GM13976 (cell line): ENCODE measurements at regions not wholly inside any gene's neighbourhood (a gene's known extent, or its start where the extent isn't known, plus 50 kb on each side); places are given as distances from the start of the nearest gene placed in this dataset.

Experiments used
- DNase-seq: peaks from one replicate; pipeline ENCODE4 v3.0.0; 2012; ENCODE audit warnings: low spot score
- in situ Hi-C: fragments of 300-500 bp; cut with MboI; formaldehyde crosslinking; loops from one replicate; pipeline ENCODE4 v1.12.0; 2022; ENCODE audit warnings: low sequenced_read_pairs, mixed read lengths, inconsistent platforms; ENCODE audit not compliant: unreplicated experiment
- TF ChIP-seq, protein P1 (sequence below): IDR thresholded peaks from 2 replicates; pipeline ENCODE4 v1.5.1; 2012; ENCODE audit warnings: borderline replicate concordance, mild to moderate bottlenecking; ENCODE audit not compliant: insufficient read depth; ENCODE audit errors: extremely low read depth, missing control alignments, control extremely low read depth

DNA sequence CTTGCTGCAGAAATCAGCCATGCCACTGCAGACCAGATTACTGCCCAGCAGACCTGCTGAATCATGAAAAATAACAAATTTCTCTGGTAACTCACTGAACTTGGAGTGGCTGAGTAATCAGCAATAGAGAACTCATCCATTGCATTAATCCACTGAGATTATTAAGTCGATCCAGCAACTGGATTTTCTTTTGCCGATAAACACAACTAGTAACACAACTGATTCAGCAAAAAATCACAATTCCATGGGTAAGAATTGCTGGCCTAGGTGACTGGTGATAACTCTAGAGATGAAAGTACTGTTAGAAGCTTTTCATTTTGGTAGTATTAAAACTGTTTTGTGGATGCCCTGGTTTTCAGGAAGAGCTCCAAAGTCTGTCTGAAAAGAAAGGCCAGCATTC, 214.5 kb downstream of the ETV1 start:
- in situ Hi-C loops = no loop called here
- no peak for DNase-seq
- TF ChIP-seq, protein P1, sequence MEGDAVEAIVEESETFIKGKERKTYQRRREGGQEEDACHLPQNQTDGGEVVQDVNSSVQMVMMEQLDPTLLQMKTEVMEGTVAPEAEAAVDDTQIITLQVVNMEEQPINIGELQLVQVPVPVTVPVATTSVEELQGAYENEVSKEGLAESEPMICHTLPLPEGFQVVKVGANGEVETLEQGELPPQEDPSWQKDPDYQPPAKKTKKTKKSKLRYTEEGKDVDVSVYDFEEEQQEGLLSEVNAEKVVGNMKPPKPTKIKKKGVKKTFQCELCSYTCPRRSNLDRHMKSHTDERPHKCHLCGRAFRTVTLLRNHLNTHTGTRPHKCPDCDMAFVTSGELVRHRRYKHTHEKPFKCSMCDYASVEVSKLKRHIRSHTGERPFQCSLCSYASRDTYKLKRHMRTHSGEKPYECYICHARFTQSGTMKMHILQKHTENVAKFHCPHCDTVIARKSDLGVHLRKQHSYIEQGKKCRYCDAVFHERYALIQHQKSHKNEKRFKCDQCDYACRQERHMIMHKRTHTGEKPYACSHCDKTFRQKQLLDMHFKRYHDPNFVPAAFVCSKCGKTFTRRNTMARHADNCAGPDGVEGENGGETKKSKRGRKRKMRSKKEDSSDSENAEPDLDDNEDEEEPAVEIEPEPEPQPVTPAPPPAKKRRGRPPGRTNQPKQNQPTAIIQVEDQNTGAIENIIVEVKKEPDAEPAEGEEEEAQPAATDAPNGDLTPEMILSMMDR = no peak

DNA sequence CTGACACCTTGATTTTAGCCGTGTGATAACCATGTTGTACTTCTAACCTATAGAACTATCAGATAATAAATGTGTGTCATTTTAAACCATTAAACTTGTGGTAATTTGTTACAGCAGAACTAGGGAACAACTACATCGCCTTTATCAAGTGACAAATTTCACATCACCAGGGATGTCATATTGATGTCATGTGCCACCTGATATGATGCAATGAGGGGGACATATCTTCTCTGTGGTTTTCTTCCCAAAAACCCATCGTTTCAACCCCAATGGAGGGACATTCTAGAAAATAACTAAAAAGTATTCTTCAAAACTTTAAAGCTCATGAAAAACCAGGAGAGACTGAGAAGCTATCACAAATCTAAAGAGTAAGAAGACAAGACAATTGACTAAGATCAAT, 212.2 kb downstream of the ETV1 start:
- in situ Hi-C loops = no loop called here

DNA sequence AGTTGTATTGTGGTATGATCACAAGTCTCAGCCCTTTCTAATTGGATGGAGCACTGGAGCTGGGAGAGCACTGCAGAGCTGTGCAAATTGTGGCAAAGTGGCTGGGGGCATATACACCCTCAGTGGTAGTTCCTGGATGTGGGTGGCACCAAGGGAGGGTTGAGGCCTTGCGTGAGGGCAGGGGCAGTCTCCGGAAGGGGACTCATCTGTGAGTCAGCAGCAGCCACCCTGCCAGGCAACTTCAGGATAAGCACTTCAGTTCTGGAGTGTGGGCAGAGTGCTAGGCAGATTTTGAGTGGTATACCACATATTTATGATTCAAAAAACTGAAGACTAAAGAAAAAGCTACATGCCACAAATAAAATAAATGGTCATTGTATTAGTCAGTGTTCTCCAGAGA, 210.5 kb downstream of the ETV1 start:
- in situ Hi-C loops = no loop called here
- no peak for DNase-seq
- TF ChIP-seq, protein P1 = no peak

More for the DNA sequence above, 212.2 kb downstream of the ETV1 start:
- no peak for DNase-seq
- TF ChIP-seq, protein P1 = no peak

DNA sequence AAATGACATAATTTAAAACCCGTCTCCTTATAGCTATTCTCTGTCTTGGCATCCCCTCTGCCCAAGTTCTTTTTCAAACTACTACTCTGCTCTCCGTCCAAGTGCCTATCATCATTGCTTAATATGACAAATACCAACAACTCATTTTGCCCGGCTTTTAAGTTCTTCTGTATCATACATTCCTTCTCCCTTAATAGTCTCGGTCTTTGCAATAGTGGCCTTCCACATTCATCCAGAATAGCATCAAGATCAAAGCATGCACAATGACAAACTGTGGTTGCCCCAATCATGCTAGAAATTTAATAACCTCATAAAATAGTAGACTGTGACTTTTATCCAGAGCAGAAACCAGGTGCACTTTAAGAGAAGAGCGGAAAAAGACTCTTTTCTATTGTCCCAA, 198.9 kb downstream of the ETV1 start:
- in situ Hi-C loops = no loop called here
- no peak for DNase-seq
- TF ChIP-seq, protein P1 = no peak

DNA sequence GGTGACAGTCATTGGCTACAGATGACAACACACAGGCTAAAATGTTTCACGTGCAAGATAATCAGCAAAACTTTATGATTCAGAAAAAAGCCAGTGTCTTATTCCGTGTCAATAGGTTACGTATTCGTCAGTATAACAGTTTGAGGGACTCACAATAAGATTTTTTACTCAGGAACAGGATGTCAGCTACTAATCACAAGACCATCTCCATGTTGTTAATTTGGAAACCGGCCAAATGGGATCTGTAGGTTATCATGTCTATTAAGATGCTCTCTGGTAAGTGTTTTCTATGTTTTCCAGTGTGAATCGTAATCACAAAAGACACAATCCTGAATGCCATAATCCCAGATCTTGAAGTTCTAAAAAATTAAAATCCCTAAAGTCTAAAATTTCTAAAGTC, 197.3 kb downstream of the ETV1 start:
- TF ChIP-seq, protein P1 = no peak
- in situ Hi-C loops = no loop called here
- DNase-seq = no peak

DNA sequence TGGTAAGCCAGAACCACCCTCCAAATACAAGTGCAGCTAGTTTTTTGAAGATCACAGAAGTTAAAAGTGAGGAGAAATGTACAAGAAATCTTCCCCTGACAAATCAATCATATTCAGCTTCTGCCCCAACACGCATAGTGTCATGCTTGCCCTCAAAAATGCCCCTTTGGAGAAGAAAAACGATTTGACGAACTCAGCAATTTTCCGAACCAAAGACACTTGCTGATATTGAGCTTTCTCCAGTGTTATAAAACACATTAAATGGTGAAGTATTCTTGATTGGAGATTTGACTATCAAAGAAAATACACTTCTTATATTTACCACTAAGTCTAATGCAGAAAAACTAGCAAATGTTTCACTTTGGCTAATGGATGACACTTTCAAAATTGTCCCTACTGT, 195.5 kb downstream of the ETV1 start:
- TF ChIP-seq, protein P1 = no peak
- in situ Hi-C loops = no loop called here
- no peak for DNase-seq

DNA sequence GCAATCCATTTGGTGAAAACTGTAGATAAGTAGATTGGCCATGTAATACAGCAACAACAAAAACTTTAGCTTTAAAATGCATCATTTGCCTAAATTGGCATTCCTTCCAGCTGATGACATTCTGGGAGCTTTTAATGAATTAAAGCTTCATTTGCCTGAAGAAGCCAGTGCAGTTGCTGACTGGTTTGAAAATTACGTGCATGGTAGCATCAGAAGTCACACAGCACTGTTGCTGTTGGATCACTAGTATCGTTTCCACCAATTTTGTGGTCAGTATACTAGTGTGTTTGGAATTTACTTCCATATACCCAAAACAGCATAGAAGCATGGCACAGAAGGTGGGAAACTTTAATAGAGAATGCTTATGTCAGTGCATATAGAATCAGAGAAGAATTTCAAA, 194.9 kb downstream of the ETV1 start:
- TF ChIP-seq, protein P1 = no peak
- in situ Hi-C loops = no loop called here
- no peak for DNase-seq
